SKM-1 (cell line): ENCODE measurements at regions not wholly inside any gene's neighbourhood (a gene's known extent, or its start where the extent isn't known, plus 50 kb on each side); places are given as distances from the start of the nearest gene placed in this dataset.

Experiments
- DNase-seq: peaks from one replicate; lab custom pipeline; 2025; ENCODE audit not compliant: unreplicated experiment; lab: John Stamatoyannopoulos, UW

GRCh38 chr2:6392354-6392753 lies 473.4 kb downstream of the CMPK2 start:
- DNase-seq: no peak

DNA sequence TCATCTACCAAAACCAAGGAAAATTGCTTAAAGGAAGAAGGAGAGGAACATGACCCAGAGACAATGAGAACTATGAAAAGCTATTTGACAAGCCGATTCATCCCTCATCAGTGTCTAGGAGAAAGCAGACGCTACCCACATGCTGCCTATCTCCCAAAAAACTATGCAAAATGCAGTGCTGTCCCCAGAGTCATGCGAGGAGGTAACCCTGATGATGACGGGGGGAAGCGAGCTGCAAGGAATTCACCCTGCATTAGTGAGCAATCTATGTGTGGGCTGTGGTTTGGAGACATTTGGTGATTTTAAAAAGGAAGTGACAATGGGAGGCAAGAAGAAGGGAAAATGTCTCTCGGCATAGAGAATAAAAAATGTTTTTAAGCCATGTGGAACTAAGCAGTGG lies 472.7 kb downstream of the CMPK2 start:
- DNase-seq: no peak

- DNase-seq: no peak
Measured at GRCh38 chr2:6393819-6394218, 471.9 kb downstream of the CMPK2 start.

GRCh38 chr2:6394276-6394675 lies 471.4 kb downstream of the CMPK2 start:
- DNase-seq: no peak

DNA sequence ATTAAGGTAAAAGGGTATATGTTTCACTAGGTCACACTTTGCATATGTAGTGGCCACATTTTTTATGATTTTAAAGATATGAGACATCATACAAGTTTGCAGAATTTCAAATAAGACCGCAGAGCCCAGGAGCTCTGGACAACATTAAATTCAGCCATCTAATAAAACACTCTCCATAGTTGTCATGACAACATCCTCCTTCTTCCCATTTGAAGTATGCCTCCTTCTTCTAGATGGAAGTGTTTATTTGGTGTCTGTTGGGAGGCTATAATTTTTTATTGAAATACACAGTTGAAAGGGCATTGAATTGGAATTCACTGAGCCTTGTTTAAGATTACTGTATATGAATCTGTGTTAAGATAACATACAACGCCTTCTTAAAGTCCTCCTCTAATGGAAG lies 467.3 kb downstream of the CMPK2 start:
- DNase-seq: no peak

DNA sequence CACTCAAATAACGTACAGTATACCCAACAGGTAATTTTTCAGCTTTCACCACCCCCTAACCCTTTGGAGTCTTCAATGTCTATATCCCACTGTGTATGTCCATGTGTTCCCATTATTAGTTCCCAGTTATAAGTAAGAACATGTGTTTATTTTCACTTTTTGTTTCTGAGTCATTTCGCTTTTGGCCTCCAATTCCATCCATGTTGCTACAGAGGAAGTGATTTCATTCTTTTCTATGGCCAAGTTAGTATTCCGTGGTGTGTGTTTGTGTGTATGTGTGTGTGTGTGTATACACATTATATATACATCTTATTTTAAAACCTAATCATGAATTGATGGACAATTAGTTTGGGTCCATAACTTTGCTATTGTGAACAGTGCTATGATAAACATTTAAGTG lies 464.4 kb downstream of the CMPK2 start:
- no peak for DNase-seq

DNA sequence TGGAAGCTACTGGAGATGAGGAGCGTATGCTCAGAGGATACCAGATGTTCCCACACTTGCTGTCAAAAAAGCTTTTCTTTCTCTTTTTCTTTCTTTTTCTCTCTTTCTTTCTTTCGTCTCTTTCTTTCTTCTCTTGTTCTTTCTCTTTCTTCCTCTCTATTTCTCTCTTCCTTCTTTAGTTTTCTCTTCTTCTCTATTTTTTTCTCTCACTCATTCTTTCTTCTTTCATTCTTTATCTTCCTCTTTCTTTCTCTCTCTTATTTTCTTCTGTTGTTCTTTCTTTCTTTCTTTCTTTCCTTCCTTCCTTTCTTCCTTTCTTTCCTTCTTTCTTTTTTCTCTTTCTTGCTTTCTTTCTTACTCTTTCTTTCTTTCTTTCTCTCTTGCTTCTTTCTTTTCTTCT lies 457.6 kb downstream of the CMPK2 start:
- DNase-seq: no peak

- no peak for DNase-seq
Measured at GRCh38 chr2:6410313-6410712, 455.4 kb downstream of the CMPK2 start.

GRCh38 chr2:6412533-6413091 lies 453.1 kb downstream of the CMPK2 start:
- no peak for DNase-seq

GRCh38 chr2:6417050-6417449 lies 448.7 kb downstream of the CMPK2 start:
- DNase-seq: no peak

DNA sequence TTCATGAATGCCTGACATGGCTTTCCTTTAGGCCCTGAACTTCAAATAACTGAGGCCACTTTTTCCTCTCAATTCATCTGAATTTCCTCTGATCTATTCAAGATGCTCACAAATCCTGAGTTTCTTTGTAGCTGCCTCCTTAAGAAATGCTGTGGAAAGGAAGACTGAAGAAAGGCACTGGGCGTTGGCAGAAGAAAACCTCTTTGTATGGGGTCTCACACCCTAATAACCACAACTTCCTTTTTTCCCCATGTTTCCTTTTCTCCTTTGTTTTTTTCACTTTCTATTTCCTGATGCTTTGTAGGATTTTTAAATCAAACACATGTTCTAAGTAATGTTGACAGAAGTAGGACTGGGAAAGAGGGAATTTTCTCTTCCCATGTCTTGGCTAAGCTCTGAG lies 447.4 kb downstream of the CMPK2 start:
- no peak for DNase-seq

GRCh38 chr2:6421138-6421730 lies 444.5 kb downstream of the CMPK2 start:
- no peak for DNase-seq

DNA sequence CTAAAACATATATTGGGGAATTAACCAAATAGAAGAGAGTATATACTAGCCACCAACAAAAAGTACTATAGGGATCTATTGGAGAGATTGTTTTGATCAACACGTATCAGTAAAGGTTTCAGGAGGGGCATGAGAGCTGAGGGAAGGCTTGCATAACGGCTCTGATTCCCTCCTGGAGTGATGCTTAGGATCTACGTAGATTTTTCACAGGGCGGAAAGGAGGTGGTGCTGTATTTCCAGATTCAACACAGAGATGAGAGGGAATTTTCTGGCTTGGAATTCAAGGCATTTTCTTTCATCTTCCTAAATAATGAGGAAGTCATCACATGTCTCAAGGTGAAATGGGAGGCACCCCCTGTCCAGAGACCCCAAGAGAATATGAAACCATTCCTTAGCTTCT lies 443.8 kb downstream of the CMPK2 start:
- no peak for DNase-seq

GRCh38 chr2:6423157-6423556 lies 442.6 kb downstream of the CMPK2 start:
- DNase-seq: no peak

DNA sequence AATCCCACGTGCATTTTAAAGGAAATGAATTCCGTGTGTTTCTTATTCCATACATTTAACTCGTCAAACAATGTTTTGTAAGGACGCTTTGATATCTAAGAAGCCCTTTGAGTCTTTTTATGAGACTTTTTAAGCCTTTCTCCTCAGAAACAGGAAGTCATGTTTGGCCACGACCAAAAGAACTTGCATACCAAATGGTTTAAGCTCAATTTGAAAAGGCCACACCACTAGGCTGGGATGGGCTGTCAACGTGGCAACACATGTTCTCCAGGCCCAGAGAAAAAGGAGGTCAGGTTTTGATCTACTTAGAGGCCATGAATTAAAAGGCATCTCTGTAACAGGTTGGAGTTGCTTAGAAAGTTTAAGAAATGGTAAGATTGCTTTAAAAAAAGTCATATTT lies 441.8 kb downstream of the CMPK2 start:
- no peak for DNase-seq

- DNase-seq: no peak
Measured at GRCh38 chr2:6425032-6425431, 440.7 kb downstream of the CMPK2 start.

DNA sequence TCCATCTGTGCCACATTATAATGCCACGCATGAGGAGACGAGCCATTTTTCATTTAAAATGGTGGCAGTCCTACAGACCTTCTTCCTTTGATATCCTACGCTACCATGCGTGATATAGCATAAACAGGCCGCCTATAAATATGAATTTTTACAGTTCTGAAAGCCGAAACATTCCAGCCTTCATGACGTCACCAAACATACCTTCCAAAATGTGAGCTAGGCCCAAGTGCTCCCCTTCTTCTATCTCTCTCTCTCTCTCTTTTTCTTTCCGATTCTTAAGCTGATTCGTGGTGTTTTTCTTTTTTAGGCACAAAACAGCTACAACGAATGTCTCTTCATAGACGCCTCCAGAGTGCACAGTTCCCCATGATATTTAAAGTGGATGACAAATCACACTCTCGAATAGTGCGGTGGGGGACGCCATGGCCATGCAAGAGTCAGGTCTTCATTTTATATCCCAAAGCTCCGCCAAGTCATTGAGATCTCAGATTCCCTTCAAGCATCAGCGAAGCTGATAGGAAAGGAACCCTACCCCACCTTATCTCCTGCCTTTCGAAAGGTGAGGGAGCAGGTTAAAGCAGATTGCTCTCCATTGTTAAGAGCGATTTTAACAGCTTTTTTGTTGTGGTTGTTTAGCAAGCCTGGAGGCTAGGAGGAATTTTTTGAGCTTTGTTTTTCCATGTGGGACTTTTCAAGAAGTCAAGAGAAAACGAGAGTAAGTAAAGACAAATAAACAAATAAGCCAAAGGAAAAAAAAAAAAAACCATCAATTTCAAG lies 436.3 kb downstream of the CMPK2 start:
- no peak for DNase-seq

DNA sequence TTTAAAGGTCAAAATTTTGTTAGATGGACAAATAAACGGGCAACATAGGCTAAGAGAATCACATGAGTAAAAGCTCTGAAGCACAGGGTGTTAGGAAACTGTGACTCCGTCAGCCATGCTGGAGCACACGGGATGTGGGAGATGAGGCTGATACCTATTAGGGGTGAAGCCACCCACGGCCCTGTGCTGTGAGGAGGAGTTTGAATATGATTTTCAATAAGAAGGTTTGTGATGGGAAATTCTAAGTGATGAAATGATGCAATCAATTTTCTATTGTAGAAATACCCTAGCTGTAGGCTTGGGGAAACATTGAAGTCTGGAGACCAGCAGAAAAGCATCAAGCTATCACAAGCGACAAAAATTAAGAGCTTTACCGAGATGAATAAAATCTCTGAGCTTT lies 431.3 kb downstream of the CMPK2 start:
- DNase-seq: no peak

- DNase-seq: no peak
Measured at GRCh38 chr2:6441800-6442199, 423.9 kb downstream of the CMPK2 start.

GRCh38 chr2:6442252-6442985 lies 423.3 kb downstream of the CMPK2 start:
- DNase-seq: no peak

DNA sequence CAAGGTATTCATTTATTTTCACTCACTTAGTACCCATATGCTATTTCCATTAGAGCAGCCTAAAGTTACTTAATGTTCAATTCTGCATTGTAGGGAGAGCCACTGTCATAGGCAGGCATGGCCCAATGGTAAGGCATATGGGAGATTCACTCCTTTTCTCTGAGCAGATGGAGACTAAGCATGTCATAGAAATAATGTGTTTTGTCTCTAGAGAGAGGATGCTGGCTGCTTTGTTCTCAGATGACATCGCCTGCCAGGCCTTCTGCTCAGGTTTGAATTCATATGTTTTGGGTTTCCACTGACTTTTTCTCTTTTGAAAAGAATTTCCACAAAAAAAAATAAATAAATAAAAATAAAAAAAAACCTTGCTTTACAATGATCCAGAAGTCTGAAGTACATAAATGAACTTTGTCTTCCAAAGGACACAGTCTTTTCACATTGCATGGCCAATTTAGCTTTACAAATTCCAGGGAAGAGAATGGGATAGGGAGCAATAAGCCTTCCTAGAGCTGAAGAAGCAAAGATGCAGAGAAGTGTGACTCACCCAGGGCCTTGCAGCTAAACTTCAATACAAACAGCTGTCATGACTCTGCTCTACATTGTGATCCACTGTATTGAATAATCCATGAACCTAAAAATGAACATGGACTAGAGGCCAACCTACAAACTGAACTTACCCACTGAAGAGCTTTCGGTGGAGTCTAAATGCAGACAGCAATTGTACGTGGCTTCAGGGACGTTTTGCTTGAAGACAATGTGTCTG lies 422.5 kb downstream of the CMPK2 start:
- no peak for DNase-seq
